OCI-LY3 (cell line): ENCODE measurements at regions not wholly inside any gene's neighbourhood (a gene's known extent, or its start where the extent isn't known, plus 50 kb on each side); places are given as distances from the start of the nearest gene placed in this dataset.

Experiments used
- H2AFZ ChIP-seq: fragments of 200-600, 300-600 bp; shearing (Covaris generic); 2 replicates; pipeline ENCODE4 v1.6.0; 2014; ENCODE audit warnings: antibody characterized with exemption, low read depth, low read length
- H3K27ac ChIP-seq: fragments of 200-600, 300-600 bp; sonication (generic); 2 replicates; pipeline ENCODE4 v1.5.1; 2014; ENCODE audit warnings: mild to moderate bottlenecking, low read length, moderate library complexity, mixed read lengths
- H3K27me3 ChIP-seq: fragments of 200-600, 300-600 bp; sonication (generic); 2 replicates; pipeline ENCODE4 v1.6.1; 2014; ENCODE audit warnings: low read depth, low read length, mixed read lengths
- H3K36me3 ChIP-seq: fragments of 200-600, 300-600 bp; sonication (generic); replicated peaks from 2 replicates; pipeline ENCODE3; 2014; ENCODE audit warnings: low read depth, low read length, mixed read lengths
- H3K4me1 ChIP-seq: fragments of 300-600, 200-600 bp; sonication (generic); 2 replicates; pipeline ENCODE4 v1.6.1; 2014; ENCODE audit warnings: low read length, mixed read lengths
- H3K4me2 ChIP-seq: fragments of 200-600, 300-600 bp; sonication (generic); 2 replicates; pipeline ENCODE4 v1.6.1; 2014; ENCODE audit warnings: low read length, mixed read lengths
- H3K4me3 ChIP-seq: fragments of 300-600, 200-600 bp; sonication (generic); 2 replicates; pipeline ENCODE4 v1.5.1; 2014; ENCODE audit warnings: antibody characterized with exemption, mild to moderate bottlenecking, low read length, moderate library complexity
- H3K79me2 ChIP-seq: fragments of 300-600, 200-600 bp; shearing (Covaris generic); 2 replicates; pipeline ENCODE4 v1.6.1; 2014; ENCODE audit warnings: mild to moderate bottlenecking, low read length, mixed read lengths
- H3K9ac ChIP-seq: fragments of 300-600, 200-600 bp; shearing (Covaris generic); 2 replicates; pipeline ENCODE4 v1.6.0; 2014; ENCODE audit warnings: mild to moderate bottlenecking, low read length, moderate library complexity
- H3K9me3 ChIP-seq: fragments of 200-600, 300-600 bp; shearing (Covaris generic); 2 replicates; pipeline ENCODE4 v1.6.1; 2014; ENCODE audit warnings: low read length, mixed read lengths; ENCODE audit not compliant: insufficient read depth
- H4K20me1 ChIP-seq: fragments of 200-600, 300-600 bp; sonication (generic); 2 replicates; pipeline ENCODE4 v1.6.1; 2016; ENCODE audit warnings: low read length, mixed read lengths; ENCODE audit not compliant: insufficient read depth
- CTCF ChIP-seq: fragments of 200-600, 300-600 bp; sonication (generic); IDR thresholded peaks from 2 replicates; pipeline ENCODE4 v1.5.1; 2014; ENCODE audit warnings: antibody characterized with exemption, low read length, low read depth
- EZH2phosphoT487 ChIP-seq: fragments of 200-600 bp; shearing (Covaris generic); IDR thresholded peaks from 2 replicates; pipeline ENCODE4 v1.6.1; 2018; ENCODE audit warnings: antibody characterized with exemption, mixed run types, low read depth

- Histone ChIP-seq H3K27me3 (no peaks in the 10 kb centered on the region), H3K79me2 (no peaks in the 10 kb centered on the region), H3K9me3 (no peaks in the 10 kb centered on the region), H3K4me3 (no peak overlapping the region), H3K4me1 (no peaks in the 10 kb centered on the region), H3K36me3 (no peaks in the 10 kb centered on the region), H3K4me2 (no peak overlapping the region), H4K20me1 (no peaks in the 10 kb centered on the region), H2AFZ (no peak overlapping the region), H3K9ac (no peak overlapping the region), H3K27ac (no peak overlapping the region)
- TF ChIP-seq CTCF (peak; percentile 53), EZH2phosphoT487 (no peak)
Measured at GRCh38 chr1:102191723-102192122, 195.0 kb upstream of the OLFM3 start.

- no peak overlapping the region for H3K4me2 ChIP-seq
- H3K36me3 ChIP-seq, result no peaks in the 10 kb centered on the region
- no peak overlapping the region for H2AFZ ChIP-seq
- H3K27ac ChIP-seq, result no peak overlapping the region
- H3K27me3 ChIP-seq, result no peaks in the 10 kb centered on the region
- no peak for TF ChIP-seq EZH2phosphoT487
- TF ChIP-seq CTCF, result no peak
- no peaks in the 10 kb centered on the region for H4K20me1 ChIP-seq
- H3K4me3 ChIP-seq, result no peak overlapping the region
- no peak overlapping the region for H3K9ac ChIP-seq
- H3K9me3 ChIP-seq, result no peaks in the 10 kb centered on the region
- no peaks in the 10 kb centered on the region for H3K4me1 ChIP-seq
- H3K79me2 ChIP-seq, result no peaks in the 10 kb centered on the region
Measured at GRCh38 chr1:102190429-102190828, 193.7 kb upstream of the OLFM3 start.

GRCh38 chr1:102186536-102186935, 189.8 kb upstream of the OLFM3 start:
- TF ChIP-seq EZH2phosphoT487, result no peak
- TF ChIP-seq CTCF, result no peak
- H2AFZ ChIP-seq, result no peak overlapping the region
- no peaks in the 10 kb centered on the region for H3K79me2 ChIP-seq
- no peaks in the 10 kb centered on the region for H3K27me3 ChIP-seq
- H3K36me3 ChIP-seq, result no peaks in the 10 kb centered on the region
- H3K4me3 ChIP-seq, result no peak overlapping the region
- no peaks in the 10 kb centered on the region for H4K20me1 ChIP-seq
- H3K9ac ChIP-seq, result no peak overlapping the region
- H3K27ac ChIP-seq, result no peak overlapping the region
- no peaks in the 10 kb centered on the region for H3K4me1 ChIP-seq
- no peaks in the 10 kb centered on the region for H3K9me3 ChIP-seq
- no peak overlapping the region for H3K4me2 ChIP-seq

GRCh38 chr1:102185260-102185659, 188.5 kb upstream of the OLFM3 start:
- Histone ChIP-seq H3K27ac (no peak overlapping the region), H4K20me1 (no peaks in the 10 kb centered on the region), H3K9ac (no peak overlapping the region), H3K4me2 (no peak overlapping the region), H3K4me3 (no peak overlapping the region), H3K4me1 (no peaks in the 10 kb centered on the region), H3K79me2 (no peaks in the 10 kb centered on the region), H3K27me3 (no peaks in the 10 kb centered on the region), H3K9me3 (no peaks in the 10 kb centered on the region), H2AFZ (no peak overlapping the region), H3K36me3 (no peaks in the 10 kb centered on the region)
- TF ChIP-seq CTCF (no peak), EZH2phosphoT487 (no peak)
